ENCODE measurements at regions not wholly inside any gene's neighbourhood (a gene's known extent, or its start where the extent isn't known, plus 50 kb on each side); places are given as distances from the start of the nearest gene placed in this dataset.
"Not testable (repeated sequence)": the region's sequence is repeated elsewhere in the genome, so short reads cannot be mapped to it uniquely, and the experiment has no call there.

DNA sequence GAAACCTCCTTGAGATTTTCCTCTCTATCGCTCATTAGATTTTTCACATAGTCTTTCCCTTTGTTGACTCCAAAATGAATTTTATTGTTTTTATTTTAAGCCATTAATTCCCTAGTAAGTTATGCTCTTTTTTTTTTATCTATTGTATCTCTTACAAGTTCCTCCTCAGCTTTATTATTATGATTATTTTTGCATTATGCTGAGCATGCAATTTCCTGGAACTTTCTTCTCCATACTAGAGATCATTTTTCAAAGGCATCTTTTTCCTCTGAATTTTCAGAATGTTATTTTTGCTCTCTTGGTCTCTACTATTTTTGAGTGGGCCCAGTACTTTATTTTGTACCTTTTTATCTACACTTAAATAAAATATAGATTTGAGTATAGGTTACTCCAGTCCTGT is 376.6 kb upstream of the SEMA6A start:
- Histone ChIP-seq H3K27me3 (ENCODE audit: control insufficient read depth, insufficient read depth, low read length) (no peaks in the 10 kb centered on the region), H3K36me3 (ENCODE audit: control insufficient read depth, insufficient read depth, low read length) (no peaks in the 10 kb centered on the region), H3K4me3 (ENCODE audit: low read depth, low read length) (no peak overlapping the region)
- TF ChIP-seq, protein P1, sequence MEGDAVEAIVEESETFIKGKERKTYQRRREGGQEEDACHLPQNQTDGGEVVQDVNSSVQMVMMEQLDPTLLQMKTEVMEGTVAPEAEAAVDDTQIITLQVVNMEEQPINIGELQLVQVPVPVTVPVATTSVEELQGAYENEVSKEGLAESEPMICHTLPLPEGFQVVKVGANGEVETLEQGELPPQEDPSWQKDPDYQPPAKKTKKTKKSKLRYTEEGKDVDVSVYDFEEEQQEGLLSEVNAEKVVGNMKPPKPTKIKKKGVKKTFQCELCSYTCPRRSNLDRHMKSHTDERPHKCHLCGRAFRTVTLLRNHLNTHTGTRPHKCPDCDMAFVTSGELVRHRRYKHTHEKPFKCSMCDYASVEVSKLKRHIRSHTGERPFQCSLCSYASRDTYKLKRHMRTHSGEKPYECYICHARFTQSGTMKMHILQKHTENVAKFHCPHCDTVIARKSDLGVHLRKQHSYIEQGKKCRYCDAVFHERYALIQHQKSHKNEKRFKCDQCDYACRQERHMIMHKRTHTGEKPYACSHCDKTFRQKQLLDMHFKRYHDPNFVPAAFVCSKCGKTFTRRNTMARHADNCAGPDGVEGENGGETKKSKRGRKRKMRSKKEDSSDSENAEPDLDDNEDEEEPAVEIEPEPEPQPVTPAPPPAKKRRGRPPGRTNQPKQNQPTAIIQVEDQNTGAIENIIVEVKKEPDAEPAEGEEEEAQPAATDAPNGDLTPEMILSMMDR (IDR thresholded peaks at IDR 0.05; ENCODE audit: insufficient read depth, low read length, severe bottlenecking) = no peak
- FAIRE-seq (no peak), DNase-seq (ENCODE audit: low read depth) (no peak)

DNA sequence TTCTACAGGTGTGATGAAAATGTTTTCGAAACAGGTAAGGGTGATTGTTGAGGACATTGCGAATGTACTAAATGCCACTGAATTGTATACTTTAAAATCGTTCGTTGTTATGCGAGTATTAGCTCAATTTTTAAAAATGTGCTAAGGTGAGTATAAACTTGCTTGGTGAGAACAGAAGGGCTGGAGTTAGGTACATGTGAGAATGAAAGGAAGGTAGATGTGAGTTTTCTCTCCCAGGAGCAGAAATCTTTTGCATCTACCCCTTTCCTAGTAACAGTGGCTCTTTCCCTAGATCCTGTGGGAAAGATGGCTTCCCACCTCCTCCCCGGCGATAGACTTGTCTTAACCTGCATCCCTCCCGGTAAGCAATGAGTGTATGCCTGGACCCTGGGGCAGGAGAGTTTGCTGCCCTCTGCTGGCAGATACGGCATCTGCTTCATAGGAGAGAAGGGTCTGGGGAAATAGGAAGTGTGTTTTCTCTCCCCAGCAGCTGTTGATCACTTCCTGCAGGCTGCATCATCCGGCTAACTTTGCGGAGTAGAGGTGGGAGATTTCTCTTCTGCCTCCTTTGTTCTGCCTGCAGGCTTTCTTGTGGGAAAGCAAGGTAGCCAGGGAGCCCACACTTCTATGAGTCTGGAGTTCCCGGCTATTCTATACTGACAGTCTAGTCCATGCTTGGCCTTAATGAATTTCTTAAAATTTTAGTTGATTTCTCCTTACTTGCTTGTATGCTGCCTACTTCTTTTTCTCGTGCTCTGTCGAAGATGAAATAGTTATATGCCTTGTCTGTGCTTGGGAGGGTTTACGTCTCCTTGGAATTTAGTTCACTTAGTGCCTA is 373.3 kb upstream of the SEMA6A start:
- H3K4me3 ChIP-seq (ENCODE audit: low read depth, low read length) = no peak overlapping the region
- TF ChIP-seq, protein P1 (IDR thresholded peaks at IDR 0.05; ENCODE audit: insufficient read depth, low read length, severe bottlenecking) = peak; percentile 85
- no peaks in the 10 kb centered on the region for H3K36me3 ChIP-seq (ENCODE audit: control insufficient read depth, insufficient read depth, low read length)
- H3K27me3 ChIP-seq (ENCODE audit: control insufficient read depth, insufficient read depth, low read length) = no peaks in the 10 kb centered on the region
- peak; percentile 23 for FAIRE-seq
- peak; percentile 79 for DNase-seq (ENCODE audit: low read depth)

DNA sequence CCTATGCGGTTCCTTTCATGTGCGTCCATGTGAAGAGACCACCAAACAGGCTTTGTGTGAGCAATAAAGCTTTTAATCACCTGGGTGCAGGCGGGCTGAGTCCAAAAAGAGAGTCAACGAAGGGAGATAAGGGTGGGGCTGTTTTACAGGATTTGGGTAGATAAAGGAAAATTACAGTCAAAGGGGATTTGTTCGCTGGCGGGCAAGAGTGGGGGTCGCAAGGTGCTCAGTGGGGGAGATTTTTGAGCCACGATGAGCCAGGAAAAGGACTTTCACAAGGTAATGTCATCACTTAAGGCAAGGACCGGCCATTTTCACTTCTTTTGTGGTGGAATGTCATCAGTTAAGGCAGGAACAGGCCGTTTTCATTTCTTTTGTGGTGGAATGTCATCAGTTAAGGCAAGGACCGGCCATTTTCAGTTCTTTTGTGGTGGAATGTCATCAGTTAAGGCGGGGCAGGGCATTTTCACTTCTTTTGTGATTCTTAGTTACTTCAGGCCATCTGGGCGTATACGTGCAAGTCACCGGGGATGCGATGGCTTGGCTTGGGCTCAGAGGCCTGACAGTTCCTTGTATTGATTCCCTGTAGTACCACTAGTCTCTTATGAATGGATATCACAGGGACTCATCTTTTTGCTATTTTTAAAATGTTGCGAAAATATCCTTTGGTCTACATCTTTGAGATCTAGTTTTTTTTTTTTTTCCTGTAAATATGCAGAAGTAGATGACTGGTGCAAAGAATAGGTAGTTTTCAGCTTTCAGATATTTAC is 371.2 kb upstream of the SEMA6A start:
- H3K27me3 ChIP-seq (ENCODE audit: control insufficient read depth, insufficient read depth, low read length); H3K4me3 ChIP-seq (ENCODE audit: low read depth, low read length); FAIRE-seq; DNase-seq (ENCODE audit: low read depth); H3K36me3 ChIP-seq (ENCODE audit: control insufficient read depth, insufficient read depth, low read length): not testable (repeated sequence)

DNA sequence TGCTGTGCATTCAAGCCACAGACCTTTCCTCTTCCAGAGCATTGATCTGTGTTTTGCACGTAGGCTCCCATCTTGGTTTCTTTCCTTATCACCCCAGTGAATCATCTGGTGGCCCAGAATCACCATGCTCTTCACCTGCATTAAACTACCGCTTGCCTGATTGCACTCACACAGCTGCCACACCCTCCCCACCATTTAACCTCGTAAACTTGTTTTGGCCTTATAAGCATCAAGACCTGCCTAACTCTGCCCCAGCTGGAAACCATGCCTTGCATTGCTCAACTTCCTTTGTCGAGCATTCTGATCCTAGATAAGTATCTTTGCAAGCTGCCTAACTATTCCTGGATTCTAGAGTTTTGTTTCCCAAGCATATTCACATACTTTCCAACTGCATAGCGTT is 369.6 kb upstream of the SEMA6A start:
- Histone ChIP-seq H3K27me3 (ENCODE audit: control insufficient read depth, insufficient read depth, low read length) (no peaks in the 10 kb centered on the region), H3K4me3 (ENCODE audit: low read depth, low read length) (no peak overlapping the region), H3K36me3 (ENCODE audit: control insufficient read depth, insufficient read depth, low read length) (no peaks in the 10 kb centered on the region)
- FAIRE-seq (no peak), DNase-seq (ENCODE audit: low read depth) (no peak)
- TF ChIP-seq, protein P1 (IDR thresholded peaks at IDR 0.05; ENCODE audit: insufficient read depth, low read length, severe bottlenecking) = no peak

DNA sequence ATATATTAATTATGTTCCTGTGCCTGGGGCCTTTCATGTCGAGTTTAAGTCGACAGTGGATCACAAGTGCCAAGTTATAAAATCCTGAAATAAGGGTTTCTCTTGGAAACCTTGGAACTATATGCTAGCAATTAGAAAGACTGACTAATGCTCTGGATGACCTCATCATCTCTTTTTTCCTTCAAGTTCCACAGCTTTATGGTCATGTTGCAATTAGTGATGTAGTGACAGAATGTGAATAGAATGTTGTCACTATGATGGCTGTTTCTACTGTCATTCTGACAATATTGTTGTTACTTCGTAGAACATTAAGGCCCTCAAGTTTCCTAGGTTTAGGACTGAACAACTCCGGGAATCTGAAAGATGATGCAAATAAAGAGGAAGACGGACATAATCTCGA is 368.0 kb upstream of the SEMA6A start:
- TF ChIP-seq, protein P1 (IDR thresholded peaks at IDR 0.05; ENCODE audit: insufficient read depth, low read length, severe bottlenecking) = no peak
- H3K4me3 ChIP-seq (ENCODE audit: low read depth, low read length) = no peak overlapping the region
- FAIRE-seq = no peak
- no peaks in the 10 kb centered on the region for H3K27me3 ChIP-seq (ENCODE audit: control insufficient read depth, insufficient read depth, low read length)
- DNase-seq (ENCODE audit: low read depth) = peak; percentile 34
- no peaks in the 10 kb centered on the region for H3K36me3 ChIP-seq (ENCODE audit: control insufficient read depth, insufficient read depth, low read length)

DNA sequence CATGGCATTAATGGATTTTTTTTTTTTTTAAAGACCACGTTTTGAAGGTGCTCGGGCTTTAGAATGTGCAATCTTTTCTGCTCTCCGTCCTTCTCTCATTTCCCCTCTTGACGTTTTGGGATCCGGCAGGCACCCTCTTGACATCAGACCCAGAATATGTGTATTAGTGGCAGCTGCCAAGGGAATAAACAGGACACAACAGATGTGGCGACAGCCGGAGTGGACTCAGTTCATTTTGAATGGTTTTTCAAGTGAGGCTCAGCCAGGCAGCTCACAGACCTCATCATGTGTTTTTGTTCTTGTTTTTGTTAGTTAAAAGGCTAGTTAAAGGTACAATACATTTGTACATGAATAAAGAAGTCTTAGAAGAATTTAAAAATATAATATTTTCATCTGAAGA is 365.0 kb upstream of the SEMA6A start:
- TF ChIP-seq, protein P1 (IDR thresholded peaks at IDR 0.05; ENCODE audit: insufficient read depth, low read length, severe bottlenecking) = no peak
- Histone ChIP-seq H3K4me3 (ENCODE audit: low read depth, low read length) (no peak overlapping the region), H3K36me3 (ENCODE audit: control insufficient read depth, insufficient read depth, low read length) (no peaks in the 10 kb centered on the region), H3K27me3 (ENCODE audit: control insufficient read depth, insufficient read depth, low read length) (no peaks in the 10 kb centered on the region)
- no peak for DNase-seq (ENCODE audit: low read depth)
- no peak for FAIRE-seq

Measured in bronchial epithelial cell (primary cell).